ENCODE measurements at regions not wholly inside any gene's neighbourhood (a gene's known extent, or its start where the extent isn't known, plus 50 kb on each side); places are given as distances from the start of the nearest gene placed in this dataset.
"Not testable (repeated sequence)": the region's sequence is repeated elsewhere in the genome, so short reads cannot be mapped to it uniquely, and the experiment has no call there.

DNA sequence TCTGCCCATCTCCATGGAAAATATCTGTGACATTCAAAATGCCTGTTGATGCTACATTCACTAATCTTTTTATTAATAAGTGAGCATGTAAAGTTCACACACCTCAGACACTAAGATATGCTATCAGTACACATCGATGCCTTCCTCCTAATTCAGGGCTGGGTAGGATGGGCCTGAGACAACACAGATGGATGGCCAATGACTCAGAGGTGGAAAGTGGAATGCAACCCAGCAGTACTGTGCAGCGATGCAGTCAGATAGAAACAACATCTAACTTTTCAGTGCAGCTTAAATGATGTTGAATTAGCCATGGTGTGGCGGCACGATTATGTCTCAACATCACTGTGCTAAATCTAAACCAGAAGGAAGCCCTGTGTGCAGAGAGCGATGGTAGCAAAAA is 161.6 kb upstream of the KCNJ15 start:
- no peak for DNase-seq (ENCODE audit: insufficient read length, low spot score)
- no peak for FAIRE-seq

DNA sequence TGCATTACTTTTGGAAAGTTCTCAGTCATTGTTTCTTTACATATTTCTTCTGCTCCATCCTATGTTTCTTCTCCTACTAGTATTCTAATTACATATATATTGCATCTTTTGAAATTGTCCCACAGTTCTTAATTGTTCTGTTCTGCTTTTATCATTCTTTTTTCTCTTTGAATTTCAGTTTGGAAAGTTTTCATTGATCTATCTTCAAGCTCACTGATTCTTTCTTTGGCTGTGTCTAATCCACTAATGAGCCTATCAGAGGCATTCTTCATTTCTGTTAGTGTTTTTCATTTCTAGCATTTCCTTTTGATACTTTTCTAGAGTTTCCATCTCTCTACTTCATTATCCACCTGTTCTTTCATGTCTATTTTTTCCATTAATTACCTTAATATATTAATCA is 159.0 kb upstream of the KCNJ15 start:
- FAIRE-seq, result no peak

DNA sequence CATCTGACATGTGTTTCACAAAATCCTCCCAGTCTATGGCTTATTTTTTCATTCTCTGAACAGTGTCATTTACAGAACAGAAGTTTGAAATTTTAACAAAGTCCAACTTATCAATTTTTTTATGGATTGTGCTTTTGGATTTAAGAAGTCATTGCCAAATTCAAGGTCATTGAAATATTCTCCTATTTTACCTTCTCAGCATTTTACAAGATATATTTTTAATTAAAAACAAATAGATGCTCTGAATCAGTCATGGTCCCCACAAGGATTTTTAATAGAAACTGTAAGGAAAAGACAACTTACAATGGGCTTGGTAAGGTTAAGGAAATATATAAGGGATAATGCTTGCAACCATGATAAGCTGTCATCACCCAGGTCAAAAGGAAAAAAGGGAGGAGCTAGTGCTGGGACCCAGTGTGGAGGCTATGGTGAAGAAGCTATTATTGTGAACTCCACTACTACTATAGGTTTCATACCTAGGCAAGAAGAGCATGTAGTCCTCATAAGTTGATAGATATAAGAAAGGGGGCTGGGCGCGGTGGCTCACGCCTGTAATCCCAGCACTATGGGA is 144.5 kb upstream of the KCNJ15 start:
- FAIRE-seq, result no peak
- DNase-seq (ENCODE audit: insufficient read length, low spot score), result no peak

More for the DNA sequence above, 159.0 kb upstream of the KCNJ15 start:
- no peak for DNase-seq (ENCODE audit: insufficient read length, low spot score)

DNA sequence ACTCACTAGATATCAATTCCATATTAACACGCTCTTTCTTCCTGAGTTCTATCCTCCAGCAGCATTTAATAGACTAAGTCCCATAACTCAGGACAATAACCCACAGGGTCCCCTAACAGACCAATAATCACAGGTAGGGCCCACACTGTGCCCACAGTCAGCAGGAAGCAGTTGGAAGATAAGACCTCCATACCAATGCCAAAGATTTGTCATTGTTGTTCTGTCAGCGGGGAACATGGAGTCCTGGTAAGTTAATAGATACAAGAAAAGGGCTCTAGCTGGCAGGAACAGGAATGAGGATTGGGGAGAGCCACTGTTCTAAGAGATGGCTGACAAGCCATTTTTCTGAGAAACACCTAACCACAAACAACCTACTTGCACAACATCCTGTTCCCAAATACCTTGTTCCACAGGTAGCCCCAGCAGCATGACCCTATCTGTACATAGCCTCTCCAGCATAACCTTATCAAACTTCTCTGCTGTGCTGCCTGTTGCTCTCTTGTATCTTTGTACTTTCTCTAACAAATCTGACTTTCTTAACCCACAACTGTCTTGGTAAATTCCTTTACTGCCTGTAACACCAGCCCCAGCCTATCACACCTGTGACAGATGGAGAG is 142.0 kb upstream of the KCNJ15 start:
- no peak for FAIRE-seq
- no peak for DNase-seq (ENCODE audit: insufficient read length, low spot score)

DNA sequence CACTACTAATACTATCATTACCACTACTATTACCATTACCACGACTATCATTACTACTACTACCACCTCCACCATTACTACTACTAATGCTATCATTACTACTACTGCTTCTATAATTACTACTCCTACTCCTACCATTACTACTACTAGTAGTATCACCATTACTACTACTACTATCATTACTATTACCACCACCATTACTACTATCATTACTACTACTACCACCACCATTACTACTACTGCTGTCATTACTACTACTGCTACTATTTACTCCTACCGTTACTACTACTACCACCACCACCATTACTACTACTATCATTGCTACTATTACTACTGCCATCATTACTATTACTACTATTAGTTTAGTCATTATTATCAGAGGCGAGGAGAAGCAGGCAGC is 140.9 kb upstream of the KCNJ15 start:
- DNase-seq (ENCODE audit: insufficient read length, low spot score) (no peak), FAIRE-seq (no peak)

DNA sequence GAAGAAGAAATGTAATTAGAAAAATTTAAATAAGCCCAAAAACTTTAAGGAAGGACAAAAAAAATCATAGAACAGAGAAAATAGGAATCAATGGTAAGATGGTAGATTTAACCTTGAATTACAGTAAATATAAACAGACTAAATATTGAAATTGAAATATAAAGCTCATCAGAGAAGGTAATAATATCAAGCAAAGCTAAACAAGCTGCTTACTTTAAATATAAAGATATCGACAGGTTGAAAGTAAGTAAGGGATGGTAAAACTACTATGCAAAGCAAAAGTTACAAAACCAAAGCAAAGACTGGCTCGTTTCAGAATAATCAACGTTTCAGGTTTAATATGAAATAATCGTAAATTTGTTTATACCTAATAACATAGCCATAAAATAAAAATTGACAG is 137.0 kb upstream of the KCNJ15 start:
- FAIRE-seq, result no peak
- DNase-seq (ENCODE audit: insufficient read length, low spot score), result no peak

DNA sequence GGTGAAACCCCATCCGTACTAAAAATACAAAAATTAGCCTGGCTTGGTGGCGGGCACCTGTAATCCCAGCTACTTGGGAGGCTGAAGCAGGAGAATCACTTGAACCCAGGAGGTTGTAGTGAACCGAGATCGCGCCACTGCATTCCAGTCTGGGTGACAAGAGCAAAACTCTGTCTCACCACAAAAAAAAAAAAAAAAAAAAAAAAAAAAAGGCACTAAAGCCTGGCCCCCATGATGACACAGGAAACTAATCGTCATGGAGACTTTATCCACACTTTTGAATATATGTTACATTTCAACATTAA is 136.2 kb upstream of the KCNJ15 start:
- DNase-seq (ENCODE audit: insufficient read length, low spot score); FAIRE-seq: not testable (repeated sequence)

DNA sequence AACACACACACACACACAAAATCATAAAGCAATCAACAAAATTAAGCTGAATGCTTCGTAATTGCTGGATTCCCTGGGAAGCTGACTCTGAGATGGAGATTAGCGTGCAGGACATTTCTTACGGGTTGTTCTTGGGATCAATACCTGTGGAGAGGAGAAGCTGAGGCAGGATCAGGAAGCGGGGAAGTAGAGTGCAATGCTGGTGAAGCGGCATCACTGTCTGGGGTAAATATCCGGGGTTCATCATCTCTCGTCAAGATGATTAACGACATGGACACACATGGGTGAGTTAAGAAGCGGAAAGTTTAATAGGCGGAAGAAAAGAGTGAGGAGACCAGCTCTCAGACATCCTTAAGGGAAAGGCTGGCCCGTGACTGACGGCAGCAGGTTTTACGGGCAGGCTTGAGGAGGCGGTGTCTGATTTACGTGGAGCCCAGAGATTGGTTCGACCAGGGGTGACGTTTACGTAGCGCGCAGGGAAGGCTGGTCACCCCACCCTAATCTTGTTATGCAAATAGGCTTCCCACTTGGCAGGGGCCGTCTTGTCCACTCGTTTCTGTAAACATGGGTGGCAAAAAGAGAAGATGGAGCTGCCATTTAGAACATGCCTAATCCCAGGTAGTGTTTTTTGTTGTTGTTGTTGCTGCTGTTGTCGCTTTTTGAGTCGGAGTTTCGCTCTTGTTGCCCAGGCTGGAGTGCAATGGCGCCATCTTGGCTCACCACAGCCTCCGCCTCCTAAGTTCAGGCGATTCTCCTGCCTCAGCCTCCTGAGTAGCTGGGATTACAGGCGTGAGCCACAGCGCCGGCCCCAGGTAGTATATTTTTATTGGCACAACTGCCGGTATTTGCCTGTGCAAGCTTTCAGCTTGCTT is 135.6 kb upstream of the KCNJ15 start:
- DNase-seq (ENCODE audit: insufficient read length, low spot score) (no peak), FAIRE-seq (no peak)

DNA sequence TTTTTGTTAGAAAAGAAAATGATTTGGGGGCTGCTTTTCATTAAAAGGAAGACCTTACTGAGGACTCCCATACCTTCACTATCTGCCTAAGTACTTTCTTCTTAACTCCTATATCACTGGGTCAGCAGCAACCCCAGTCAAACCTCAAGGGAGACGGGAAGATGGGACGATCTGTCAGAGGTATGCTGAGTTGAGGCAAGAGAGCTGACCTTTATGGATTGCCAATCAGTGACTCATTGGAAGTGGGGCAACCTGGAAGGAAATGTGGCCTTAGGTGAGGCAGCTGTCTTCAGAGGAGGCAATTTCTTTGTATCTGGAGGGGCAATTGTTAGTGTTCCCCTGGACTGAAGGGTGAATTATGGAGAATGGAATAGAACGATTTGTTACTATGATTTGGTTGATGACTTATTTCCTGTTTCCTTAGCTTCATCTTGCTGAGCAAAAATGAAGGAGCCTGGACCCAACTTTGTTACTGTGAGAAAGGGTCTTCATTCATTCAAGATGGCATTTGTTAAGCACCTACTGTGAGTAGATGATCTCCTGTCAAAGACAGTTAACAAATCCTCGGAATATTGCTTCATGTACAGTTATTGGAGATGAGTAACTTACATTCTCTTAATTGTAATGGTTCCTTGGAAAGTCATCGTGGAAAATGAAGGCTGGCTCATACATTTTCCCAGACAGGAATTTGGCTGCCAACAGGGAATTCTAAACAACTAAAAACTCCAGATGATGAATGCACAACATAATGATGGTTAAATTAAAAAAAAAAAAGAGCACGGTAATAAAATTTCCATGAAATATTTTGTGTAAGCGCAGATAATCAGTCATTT is 134.7 kb upstream of the KCNJ15 start:
- DNase-seq (ENCODE audit: insufficient read length, low spot score) (no peak), FAIRE-seq (no peak)

DNA sequence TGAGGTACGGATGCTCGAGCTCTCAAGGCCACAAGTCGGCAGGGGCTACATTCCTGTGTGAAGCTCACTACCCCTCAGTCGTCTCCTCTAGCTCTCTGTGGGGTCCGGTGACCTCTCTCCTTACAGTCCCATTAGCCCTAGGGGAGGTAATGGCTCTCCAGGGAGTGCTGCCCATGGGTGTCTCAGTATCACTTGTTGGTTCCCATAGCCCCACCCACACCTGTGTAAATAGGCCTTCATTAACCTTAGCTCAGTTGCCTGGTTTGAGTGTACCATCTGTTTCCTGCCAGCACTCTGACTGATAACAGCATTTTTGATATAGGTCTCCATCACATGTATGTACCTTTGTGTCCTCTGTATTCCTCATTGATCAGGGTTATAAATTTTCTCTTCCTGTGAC is 133.2 kb upstream of the KCNJ15 start:
- FAIRE-seq (no peak), DNase-seq (ENCODE audit: insufficient read length, low spot score) (no peak)

DNA sequence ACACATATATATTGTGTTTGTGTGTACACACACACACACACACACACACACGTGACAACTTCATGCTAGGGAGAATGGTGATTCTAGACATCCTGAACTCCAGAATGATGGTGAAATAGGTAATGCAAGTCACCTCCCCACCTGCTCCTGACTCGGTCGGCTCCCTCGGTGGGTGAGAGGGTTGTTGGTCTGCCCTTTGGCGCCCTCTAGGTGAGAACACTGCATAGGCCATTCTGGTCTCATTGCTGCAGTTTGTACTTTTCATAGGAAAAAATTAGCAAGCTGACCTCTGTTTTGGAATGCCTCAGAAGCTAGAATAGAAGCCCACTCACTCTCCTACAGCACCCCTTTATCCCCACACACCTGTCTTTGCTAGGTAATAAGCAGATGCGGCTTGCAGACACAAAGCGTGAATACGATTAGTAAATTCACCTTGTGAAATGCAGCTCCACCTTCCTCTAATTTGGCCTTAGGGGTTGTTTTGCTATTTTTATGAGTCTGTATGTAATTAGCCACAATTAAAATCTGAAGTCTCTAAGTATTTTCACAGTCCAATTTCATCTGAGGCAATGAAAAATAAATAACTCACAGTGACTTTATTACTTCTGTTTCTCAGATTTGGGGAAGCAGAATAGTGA is 130.0 kb upstream of the KCNJ15 start:
- DNase-seq (ENCODE audit: insufficient read length, low spot score) (peak; percentile 31), FAIRE-seq (peak; percentile 52)

DNA sequence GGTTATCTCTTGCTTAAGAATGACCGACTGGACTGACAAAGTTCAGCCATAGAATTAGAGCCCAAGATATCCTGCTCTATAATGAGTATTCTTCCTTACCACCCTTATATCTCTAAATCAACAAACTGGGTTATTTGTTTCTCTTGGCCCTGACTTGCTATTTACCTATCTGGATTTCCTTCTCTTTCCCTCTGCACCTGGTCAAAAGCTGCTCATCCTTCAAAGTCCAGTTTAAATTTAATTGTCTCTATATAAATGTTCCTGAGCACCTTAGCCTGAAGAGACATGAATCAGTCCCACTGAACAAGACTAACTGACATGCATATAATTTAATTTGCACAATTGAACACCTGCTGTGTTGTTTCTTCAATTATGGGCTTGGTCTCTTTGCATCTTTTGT is 127.1 kb upstream of the KCNJ15 start:
- no peak for FAIRE-seq
- DNase-seq (ENCODE audit: insufficient read length, low spot score), result no peak

DNA sequence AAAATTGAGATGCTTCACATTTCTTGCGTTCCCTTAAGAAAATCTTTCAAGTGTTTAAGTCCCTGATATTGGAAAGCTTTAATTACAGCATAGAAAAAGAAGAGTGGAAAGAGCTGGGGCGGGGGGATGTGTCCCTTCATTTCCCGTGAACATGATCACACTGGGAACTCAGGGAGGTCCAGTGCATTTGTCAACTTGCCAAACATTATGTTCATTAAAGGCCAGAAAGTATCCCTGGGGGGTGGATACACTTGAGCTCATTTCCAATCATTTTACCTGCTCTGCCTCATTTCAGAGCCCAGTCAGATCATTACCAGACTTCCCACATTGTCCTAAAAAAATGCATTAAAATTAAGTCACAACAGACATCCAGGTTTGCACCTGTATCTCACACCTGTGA is 123.6 kb upstream of the KCNJ15 start:
- no peak for FAIRE-seq
- no peak for DNase-seq (ENCODE audit: insufficient read length, low spot score)

DNA sequence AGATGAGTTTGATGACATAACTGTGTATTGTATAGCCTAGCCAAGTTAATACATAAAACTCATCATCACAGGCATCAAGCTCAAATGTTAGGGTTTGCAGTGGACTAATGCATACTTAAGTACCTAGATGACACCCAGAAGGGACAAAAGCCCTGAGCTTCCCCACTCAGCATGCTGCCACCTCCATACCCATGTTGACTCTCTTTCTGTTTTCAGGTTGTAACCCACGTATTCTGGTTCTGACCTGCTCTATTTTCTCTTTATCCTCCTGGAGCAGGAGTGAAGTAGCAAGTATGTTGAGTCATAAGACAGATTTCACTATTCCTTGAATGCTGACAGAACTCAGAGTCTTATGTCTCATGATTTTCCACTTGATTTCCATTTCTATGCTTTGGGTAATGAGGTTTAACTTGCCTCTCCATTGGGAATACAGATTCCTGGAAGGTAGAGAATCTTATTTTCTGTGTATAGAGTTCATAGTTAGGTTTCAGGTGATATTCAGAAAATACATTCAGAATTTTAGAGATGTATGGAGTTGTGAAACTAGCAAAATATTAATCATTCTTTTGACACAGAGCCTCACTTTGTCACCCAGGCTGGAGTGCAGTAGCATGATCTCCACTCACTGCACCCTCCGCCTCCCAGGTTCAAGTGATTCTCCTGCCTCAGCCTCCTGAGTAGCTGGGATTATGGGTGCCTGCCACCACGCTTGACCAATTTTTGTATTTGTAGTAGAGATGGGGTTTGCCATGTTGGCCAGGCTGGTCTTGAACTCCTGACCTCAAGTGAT is 122.5 kb upstream of the KCNJ15 start:
- DNase-seq (ENCODE audit: insufficient read length, low spot score), result no peak
- no peak for FAIRE-seq

DNA sequence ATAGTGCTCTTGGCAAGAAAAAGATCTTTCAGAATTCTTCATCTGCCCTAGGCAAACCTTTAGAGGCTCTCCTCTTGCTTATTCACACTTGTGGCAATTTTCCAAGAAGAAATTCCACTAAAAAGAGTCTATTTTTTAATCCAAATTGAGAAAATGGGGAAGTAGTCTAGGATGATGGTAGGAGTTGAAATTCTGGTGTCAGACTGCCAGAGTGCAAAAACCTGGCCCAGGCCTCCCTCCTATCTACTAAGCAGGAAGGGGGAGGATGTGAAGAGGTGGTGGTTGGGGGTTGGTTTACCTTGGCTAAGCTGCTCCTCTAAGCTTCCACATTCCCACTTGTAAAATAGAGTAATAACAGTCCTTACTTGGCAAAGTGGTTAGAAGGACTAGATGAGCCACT is 120.6 kb upstream of the KCNJ15 start:
- no peak for FAIRE-seq
- DNase-seq (ENCODE audit: insufficient read length, low spot score), result no peak

DNA sequence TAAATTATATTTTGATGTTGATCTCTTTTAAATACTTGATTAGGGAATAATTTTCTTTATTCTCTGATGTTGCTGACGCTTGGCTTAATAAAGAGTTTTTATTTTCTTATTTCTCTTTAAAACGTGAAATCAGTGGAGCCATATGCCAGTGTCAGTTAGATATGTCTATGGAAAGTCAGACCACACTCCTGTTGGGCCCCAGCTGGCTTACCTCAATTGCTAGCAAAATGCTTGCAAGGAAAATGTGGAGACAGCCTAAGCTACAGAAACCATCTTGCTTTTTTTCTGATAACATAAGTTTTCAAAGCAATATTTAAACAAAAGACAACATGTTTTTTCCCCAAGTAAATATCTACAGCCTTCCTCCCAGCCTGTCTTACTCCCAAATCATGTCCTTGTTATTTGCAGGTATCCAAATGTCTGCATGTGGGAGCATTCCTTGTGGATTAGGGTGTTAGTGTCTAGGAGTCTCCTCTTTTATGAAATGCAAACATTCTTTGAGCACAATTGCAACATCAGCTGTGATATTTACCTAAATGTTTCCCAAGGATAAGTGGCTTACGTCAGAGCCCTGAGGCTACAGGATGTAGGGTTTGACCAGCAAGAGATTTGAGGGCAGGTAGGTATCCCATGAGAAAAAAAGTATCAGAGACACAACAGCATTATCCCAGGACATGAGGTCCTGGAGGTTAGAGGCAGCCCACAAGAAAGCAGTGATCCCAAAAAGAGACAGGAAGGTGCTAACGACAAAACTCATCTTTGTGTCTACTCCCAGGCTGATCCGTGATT is 117.2 kb upstream of the KCNJ15 start:
- peak; percentile 9 for DNase-seq (ENCODE audit: insufficient read length, low spot score)
- FAIRE-seq, result no peak

DNA sequence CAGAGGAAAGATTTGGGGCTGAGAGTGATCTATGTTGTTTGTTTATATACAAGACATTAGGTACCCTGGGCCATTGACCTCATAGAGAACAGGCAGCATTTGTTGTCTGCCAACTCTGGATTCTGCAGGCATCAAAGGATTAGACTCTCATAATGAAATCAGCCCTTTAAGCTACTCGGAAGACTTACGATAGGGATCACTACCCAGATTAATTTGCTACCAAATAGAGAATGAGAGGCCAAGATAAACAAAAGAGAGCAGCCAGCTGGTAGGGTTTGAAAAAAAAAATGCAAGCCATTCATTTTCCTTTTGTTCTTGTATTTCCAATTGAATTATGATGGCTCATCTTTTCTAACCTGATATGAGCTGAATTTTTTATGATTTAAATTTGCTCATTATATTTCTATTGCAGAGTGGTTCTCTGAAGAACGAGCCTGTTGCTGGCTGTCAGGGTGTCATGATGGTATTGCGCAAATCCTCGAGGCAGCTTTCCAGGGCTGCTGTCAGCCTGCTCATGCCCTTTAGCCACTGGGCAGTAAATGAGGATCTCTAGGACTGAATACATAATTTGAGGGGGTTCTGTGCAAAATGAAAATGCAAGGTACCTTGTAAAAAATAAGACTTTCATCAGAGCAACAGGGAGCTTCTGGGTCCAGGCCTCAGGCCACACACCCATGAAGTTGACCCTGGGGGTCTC is 116.4 kb upstream of the KCNJ15 start:
- FAIRE-seq (no peak), DNase-seq (ENCODE audit: insufficient read length, low spot score) (peak; percentile 23)

DNA sequence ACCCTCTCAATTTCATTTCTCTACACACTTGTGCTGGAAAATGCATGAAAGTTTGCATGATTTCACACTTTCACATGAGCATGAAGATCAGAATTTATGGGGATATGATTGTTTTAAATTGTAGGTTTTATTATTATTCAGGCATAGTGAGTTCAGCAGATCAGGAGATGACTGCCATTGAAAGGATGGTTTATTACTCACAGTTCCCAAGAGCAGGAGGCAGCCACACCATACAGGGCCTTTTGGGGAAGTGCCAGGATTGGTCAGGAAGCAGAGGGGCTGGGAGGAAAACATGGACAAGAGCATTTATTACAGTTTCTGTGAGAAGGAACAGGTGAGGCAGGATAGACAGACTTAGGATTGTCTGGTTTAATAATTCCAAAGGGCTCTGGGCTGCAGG is 114.6 kb upstream of the KCNJ15 start:
- no peak for DNase-seq (ENCODE audit: insufficient read length, low spot score)
- FAIRE-seq, result no peak

DNA sequence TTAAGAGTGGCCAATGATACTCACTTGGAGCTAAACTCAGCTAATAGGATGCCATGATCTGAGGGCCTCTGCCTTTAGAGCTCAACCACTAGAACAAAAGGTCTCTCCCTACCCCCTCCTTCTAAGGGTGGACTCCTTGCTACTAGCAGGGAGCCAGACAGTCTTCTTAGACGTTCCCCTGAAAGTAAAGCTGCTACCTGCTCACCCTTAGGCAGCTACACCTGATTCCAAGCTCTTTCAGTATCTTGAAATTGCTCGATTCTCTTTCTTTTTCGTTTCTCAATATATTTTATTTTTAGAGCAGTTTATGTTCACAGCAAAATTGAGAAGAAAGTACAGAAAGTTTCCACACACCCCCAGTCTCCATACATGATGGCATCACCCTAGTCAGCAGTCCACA is 112.6 kb upstream of the KCNJ15 start:
- DNase-seq (ENCODE audit: insufficient read length, low spot score) (no peak), FAIRE-seq (no peak)
